Type B pancreatic cell (in vitro differentiated cells): ENCODE measurements at regions not wholly inside any gene's neighbourhood (a gene's known extent, or its start where the extent isn't known, plus 50 kb on each side); places are given as distances from the start of the nearest gene placed in this dataset.

Experiments used
- DNase-seq: peaks from one replicate; pipeline ENCODE4 v3.0.0; 2021; ENCODE audit warnings: mixed read lengths; ENCODE audit not compliant: unreplicated experiment; ENCODE audit errors: extremely low spot score
- H3K27ac Mint-ChIP-seq: 2 replicates; pipeline ENCODE4 v1.8.0; 2021; ENCODE audit warnings: mild to moderate bottlenecking, mixed read lengths
- H3K27me3 Mint-ChIP-seq: 2 replicates; pipeline ENCODE4 v1.8.0; 2021; ENCODE audit warnings: mixed read lengths
- H3K36me3 Mint-ChIP-seq: 2 replicates; pipeline ENCODE4 v1.8.0; 2021; ENCODE audit warnings: mixed read lengths
- H3K4me1 Mint-ChIP-seq: one replicate; pipeline ENCODE4 v1.8.0; 2021; ENCODE audit warnings: mixed read lengths; ENCODE audit not compliant: unreplicated experiment
- H3K4me3 Mint-ChIP-seq: 2 replicates; pipeline ENCODE4 v1.8.0; 2021; ENCODE audit warnings: mild to moderate bottlenecking, mixed read lengths
- H3K9me3 Mint-ChIP-seq: 2 replicates; pipeline ENCODE4 v1.8.0; 2021; ENCODE audit warnings: mixed read lengths
- CTCF ChIP-seq: fragments of 200-600 bp; sonication (generic); conservative IDR thresholded peaks from 2 replicates; pipeline ENCODE4 v1.5.0; 2021; ENCODE audit warnings: antibody characterized with exemption, mild to moderate bottlenecking

- Mint-ChIP-seq H3K36me3 (no peaks in the 10 kb centered on the region), H3K27me3 (peaks cover 13% of the 10 kb centered on the region), H3K9me3 (no peaks in the 10 kb centered on the region), H3K4me1 (peaks cover 20% of the 10 kb centered on the region), H3K27ac (no peak overlapping the region), H3K4me3 (no peak overlapping the region)
- DNase-seq, result no peak
- no peak for TF ChIP-seq CTCF
Observed at GRCh38 chr1:83781667-83782066, 217.3 kb downstream of the TTLL7 start.

GRCh38 chr1:83779565-83779964 is 219.4 kb downstream of the TTLL7 start:
- TF ChIP-seq CTCF, result no peak
- Mint-ChIP-seq H3K9me3 (no peaks in the 10 kb centered on the region), H3K27ac (no peak overlapping the region), H3K36me3 (no peaks in the 10 kb centered on the region), H3K4me3 (no peak overlapping the region), H3K27me3 (peaks cover 13% of the 10 kb centered on the region), H3K4me1 (peaks cover 20% of the 10 kb centered on the region)
- DNase-seq, result no peak

GRCh38 chr1:83777758-83778101 is 221.2 kb downstream of the TTLL7 start:
- peaks cover 20% of the 10 kb centered on the region for H3K4me1 Mint-ChIP-seq
- H3K27ac Mint-ChIP-seq, result no peak overlapping the region
- no peaks in the 10 kb centered on the region for H3K36me3 Mint-ChIP-seq
- DNase-seq, result no peak
- H3K9me3 Mint-ChIP-seq, result no peaks in the 10 kb centered on the region
- peaks cover 15% of the 10 kb centered on the region for H3K27me3 Mint-ChIP-seq
- TF ChIP-seq CTCF, result no peak
- no peak overlapping the region for H3K4me3 Mint-ChIP-seq

- no peak for DNase-seq
- H3K9me3 Mint-ChIP-seq, result no peaks in the 10 kb centered on the region
- peaks cover 20% of the 10 kb centered on the region for H3K4me1 Mint-ChIP-seq
- H3K27me3 Mint-ChIP-seq, result peaks cover 15% of the 10 kb centered on the region
- H3K27ac Mint-ChIP-seq, result no peak overlapping the region
- TF ChIP-seq CTCF, result no peak
- no peaks in the 10 kb centered on the region for H3K36me3 Mint-ChIP-seq
- no peak overlapping the region for H3K4me3 Mint-ChIP-seq
Observed at GRCh38 chr1:83776913-83777757, 221.8 kb downstream of the TTLL7 start.

- no peak overlapping the region for H3K27ac Mint-ChIP-seq
- no peak for TF ChIP-seq CTCF
- no peak overlapping the region for H3K4me3 Mint-ChIP-seq
- H3K36me3 Mint-ChIP-seq, result no peaks in the 10 kb centered on the region
- peaks cover 20% of the 10 kb centered on the region for H3K4me1 Mint-ChIP-seq
- DNase-seq, result no peak
- no peaks in the 10 kb centered on the region for H3K9me3 Mint-ChIP-seq
- peaks cover 15% of the 10 kb centered on the region for H3K27me3 Mint-ChIP-seq
Observed at GRCh38 chr1:83775977-83776603, 222.8 kb downstream of the TTLL7 start.
